ENCODE measurements at regions not wholly inside any gene's neighbourhood (a gene's known extent, or its start where the extent isn't known, plus 50 kb on each side); places are given as distances from the start of the nearest gene placed in this dataset.

DNA sequence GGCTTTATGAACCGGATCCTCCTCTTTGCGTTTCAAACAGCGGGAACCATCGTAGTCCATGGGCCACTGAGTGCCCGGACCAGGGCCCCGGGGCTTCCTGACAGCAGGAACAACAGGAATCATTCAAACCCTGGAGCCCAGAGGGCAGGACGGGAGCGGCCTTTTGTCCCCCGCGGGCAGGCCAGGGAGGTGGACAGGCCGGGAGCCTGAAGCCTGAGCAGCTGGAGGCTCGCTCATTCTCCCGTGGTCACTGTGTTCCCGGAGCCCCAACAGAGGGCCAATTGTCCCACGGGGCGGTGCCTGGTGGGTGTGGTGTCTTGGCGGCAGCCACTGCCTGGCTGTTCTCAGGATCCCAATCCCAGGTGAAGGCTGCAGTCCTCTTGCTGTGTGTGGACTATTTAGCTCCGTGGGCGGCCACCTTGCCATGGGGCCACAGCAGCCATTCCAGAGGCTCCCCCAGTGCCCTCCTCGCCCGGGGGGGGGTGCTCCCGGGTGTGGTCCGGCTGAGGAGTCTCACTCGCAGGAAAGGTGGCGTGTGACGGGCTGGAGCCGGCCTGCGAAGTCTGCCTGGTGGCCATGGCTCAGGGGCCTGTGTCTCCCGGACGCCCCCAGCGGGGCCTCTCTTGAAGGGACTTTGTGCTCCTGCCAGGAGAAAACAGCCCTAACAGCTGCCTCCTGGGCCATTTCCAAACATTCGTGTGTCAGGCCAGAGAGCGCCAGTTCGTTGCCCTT is 77.2 kb upstream of the BHLHE23 start:
- WGBS (ENCODE audit: missing lambda C conversion rate): 48% methylated on average over 21 of the region's 34 CpGs
- ATAC-seq (no peak), DNase-seq (ENCODE audit: low read depth in 1 of 2, low spot score in 1 of 2) (no peak), FAIRE-seq (no peak)
- ChIA-PET POLR2A (no interaction called here), CTCF (no interaction called here)
- Histone ChIP-seq H3K4me3 (no peak overlapping the region), H3K9me3 (no peaks in the 10 kb centered on the region), H3K27ac (no peak overlapping the region), H3K4me1 (no peaks in the 10 kb centered on the region), H3K4me2 (no peak overlapping the region)
- TF ChIP-seq TP53 (CRISPR knock-in tag; IDR thresholded peaks at IDR 0.05) (no peak), NR3C1 (IDR thresholded peaks at IDR 0.05) (no peak), CHD2 (IDR thresholded peaks at IDR 0.05; ENCODE audit: low read length, partially characterized antibody) (no peak), NFE2L2 (conservative IDR thresholded peaks at IDR 0.05; ENCODE audit: low read length) (no peak), TFCP2L1 (CRISPR knock-in tag; IDR thresholded peaks at IDR 0.05) (no peak), ESRRA (IDR thresholded peaks at IDR 0.05; ENCODE audit: borderline replicate concordance, low read length) (no peak), EP300 (IDR thresholded peaks at IDR 0.05) (no peak)
- TF ChIP-seq, protein P1, sequence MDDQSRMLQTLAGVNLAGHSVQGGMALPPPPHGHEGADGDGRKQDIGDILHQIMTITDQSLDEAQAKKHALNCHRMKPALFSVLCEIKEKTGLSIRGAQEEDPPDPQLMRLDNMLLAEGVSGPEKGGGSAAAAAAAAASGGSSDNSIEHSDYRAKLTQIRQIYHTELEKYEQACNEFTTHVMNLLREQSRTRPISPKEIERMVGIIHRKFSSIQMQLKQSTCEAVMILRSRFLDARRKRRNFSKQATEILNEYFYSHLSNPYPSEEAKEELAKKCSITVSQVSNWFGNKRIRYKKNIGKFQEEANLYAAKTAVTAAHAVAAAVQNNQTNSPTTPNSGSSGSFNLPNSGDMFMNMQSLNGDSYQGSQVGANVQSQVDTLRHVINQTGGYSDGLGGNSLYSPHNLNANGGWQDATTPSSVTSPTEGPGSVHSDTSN (IDR thresholded peaks at IDR 0.05): no peak
- TF ChIP-seq, protein P2, sequence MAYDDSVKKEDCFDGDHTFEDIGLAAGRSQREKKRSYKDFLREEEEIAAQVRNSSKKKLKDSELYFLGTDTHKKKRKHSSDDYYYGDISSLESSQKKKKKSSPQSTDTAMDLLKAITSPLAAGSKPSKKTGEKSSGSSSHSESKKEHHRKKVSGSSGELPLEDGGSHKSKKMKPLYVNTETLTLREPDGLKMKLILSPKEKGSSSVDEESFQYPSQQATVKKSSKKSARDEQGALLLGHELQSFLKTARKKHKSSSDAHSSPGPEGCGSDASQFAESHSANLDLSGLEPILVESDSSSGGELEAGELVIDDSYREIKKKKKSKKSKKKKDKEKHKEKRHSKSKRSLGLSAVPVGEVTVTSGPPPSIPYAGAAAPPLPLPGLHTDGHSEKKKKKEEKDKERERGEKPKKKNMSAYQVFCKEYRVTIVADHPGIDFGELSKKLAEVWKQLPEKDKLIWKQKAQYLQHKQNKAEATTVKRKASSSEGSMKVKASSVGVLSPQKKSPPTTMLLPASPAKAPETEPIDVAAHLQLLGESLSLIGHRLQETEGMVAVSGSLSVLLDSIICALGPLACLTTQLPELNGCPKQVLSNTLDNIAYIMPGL (CRISPR knock-in tag; IDR thresholded peaks at IDR 0.05; ENCODE audit: borderline replicate concordance): no peak
- TF ChIP-seq, protein P3, sequence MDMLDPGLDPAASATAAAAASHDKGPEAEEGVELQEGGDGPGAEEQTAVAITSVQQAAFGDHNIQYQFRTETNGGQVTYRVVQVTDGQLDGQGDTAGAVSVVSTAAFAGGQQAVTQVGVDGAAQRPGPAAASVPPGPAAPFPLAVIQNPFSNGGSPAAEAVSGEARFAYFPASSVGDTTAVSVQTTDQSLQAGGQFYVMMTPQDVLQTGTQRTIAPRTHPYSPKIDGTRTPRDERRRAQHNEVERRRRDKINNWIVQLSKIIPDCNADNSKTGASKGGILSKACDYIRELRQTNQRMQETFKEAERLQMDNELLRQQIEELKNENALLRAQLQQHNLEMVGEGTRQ (IDR thresholded peaks at IDR 0.05): no peak
- TF ChIP-seq, protein P4, sequence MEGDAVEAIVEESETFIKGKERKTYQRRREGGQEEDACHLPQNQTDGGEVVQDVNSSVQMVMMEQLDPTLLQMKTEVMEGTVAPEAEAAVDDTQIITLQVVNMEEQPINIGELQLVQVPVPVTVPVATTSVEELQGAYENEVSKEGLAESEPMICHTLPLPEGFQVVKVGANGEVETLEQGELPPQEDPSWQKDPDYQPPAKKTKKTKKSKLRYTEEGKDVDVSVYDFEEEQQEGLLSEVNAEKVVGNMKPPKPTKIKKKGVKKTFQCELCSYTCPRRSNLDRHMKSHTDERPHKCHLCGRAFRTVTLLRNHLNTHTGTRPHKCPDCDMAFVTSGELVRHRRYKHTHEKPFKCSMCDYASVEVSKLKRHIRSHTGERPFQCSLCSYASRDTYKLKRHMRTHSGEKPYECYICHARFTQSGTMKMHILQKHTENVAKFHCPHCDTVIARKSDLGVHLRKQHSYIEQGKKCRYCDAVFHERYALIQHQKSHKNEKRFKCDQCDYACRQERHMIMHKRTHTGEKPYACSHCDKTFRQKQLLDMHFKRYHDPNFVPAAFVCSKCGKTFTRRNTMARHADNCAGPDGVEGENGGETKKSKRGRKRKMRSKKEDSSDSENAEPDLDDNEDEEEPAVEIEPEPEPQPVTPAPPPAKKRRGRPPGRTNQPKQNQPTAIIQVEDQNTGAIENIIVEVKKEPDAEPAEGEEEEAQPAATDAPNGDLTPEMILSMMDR (IDR thresholded peaks at IDR 0.05): no peak

DNA sequence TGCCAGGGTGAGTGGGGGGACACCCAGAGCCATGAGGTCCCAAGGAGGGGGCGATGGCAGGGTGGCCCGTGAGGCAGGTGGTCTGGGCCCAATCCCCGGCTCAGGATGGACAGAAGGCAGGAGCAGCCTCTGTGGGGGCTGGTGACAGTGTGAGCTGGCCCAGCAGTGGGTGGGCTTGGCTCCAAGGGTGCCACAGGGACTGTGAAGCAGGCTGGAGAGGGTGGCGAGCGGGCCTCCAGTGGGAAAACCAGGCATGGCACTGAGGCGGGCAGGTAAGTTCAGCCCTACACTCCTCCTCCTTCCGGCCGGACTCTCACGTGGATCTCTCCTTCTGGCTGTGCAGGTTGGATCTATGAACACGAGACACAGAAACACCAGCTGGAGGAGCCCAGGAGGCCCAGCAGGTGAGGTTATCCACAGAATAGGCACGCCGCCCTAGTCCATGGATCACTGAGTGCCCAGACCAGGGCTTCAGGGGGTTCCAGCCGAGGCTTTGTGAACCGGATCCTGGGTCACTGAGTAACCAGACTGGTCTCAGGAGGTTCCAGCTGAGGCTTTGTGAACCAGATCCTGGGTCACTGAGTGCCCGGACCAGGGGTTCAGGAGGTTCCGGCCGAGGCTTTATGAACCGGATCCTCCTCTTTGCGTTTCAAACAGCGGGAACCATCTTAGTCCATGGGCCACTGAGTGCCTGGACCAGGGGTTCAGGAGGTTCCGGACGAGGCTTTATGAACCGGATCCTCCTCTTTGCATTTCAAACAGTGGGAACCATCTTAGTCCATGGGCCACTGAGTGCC is 76.4 kb upstream of the BHLHE23 start:
- ChIA-PET CTCF (no interaction called here), POLR2A (no interaction called here)
- Histone ChIP-seq H3K4me3 (no peak overlapping the region), H3K9me3 (peaks cover 5% of the 10 kb centered on the region; the same call in 1 of the 3 replicates), H3K27ac (no peak overlapping the region), H3K4me2 (no peak overlapping the region), H3K4me1 (no peaks in the 10 kb centered on the region)
- ATAC-seq (no peak), DNase-seq (ENCODE audit: low read depth in 1 of 2, low spot score in 1 of 2) (no peak), FAIRE-seq (no peak)
- TF ChIP-seq ZNF302 (CRISPR knock-in tag; IDR thresholded peaks at IDR 0.05): no peak
- no peak for TF ChIP-seq CBX8 (IDR thresholded peaks at IDR 0.05)
- no peak for TF ChIP-seq POLR2AphosphoS2 (conservative IDR thresholded peaks at IDR 0.05; ENCODE audit: low read length)
- no peak for TF ChIP-seq EHMT2 (IDR thresholded peaks at IDR 0.05; ENCODE audit: low read depth)
- no peak for TF ChIP-seq PHF8 (IDR thresholded peaks at IDR 0.05; ENCODE audit: borderline replicate concordance, low read depth)
- no peak for TF ChIP-seq BHLHE40 (IDR thresholded peaks at IDR 0.05; ENCODE audit: low read depth, low read length)
- TF ChIP-seq, protein P5, sequence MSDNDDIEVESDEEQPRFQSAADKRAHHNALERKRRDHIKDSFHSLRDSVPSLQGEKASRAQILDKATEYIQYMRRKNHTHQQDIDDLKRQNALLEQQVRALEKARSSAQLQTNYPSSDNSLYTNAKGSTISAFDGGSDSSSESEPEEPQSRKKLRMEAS (IDR thresholded peaks at IDR 0.05): no peak
- no peak for TF ChIP-seq NR3C1 (IDR thresholded peaks at IDR 0.05)
- TF ChIP-seq, protein P6, sequence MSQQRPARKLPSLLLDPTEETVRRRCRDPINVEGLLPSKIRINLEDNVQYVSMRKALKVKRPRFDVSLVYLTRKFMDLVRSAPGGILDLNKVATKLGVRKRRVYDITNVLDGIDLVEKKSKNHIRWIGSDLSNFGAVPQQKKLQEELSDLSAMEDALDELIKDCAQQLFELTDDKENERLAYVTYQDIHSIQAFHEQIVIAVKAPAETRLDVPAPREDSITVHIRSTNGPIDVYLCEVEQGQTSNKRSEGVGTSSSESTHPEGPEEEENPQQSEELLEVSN (IDR thresholded peaks at IDR 0.05; ENCODE audit: borderline replicate concordance, low read depth): no peak
- no peak for TF ChIP-seq FOXS1 (CRISPR knock-in tag; IDR thresholded peaks at IDR 0.05)
- TF ChIP-seq, protein P1 (IDR thresholded peaks at IDR 0.05): no peak
- TF ChIP-seq TFCP2L1 (CRISPR knock-in tag; IDR thresholded peaks at IDR 0.05): no peak
- WGBS (ENCODE audit: missing lambda C conversion rate): 53% methylated on average over 15 of the region's 23 CpGs
